Fibroblast of the conjunctiva (primary cell): ENCODE measurements at regions not wholly inside any gene's neighbourhood (a gene's known extent, or its start where the extent isn't known, plus 50 kb on each side); places are given as distances from the start of the nearest gene placed in this dataset.
"Not testable (repeated sequence)": the region's sequence is repeated elsewhere in the genome, so short reads cannot be mapped to it uniquely, and the experiment has no call there.

Experiments
- DNase-seq: peaks from one replicate; pipeline ENCODE4 v3.0.0-alpha.2; 2010; ENCODE audit warnings: low read depth

- no peak for DNase-seq
These were observed 733.9 kb upstream of the EPHA5 start for GRCh38 chr4:66404141-66404540.

- DNase-seq, result no peak
These were observed 706.6 kb upstream of the EPHA5 start for GRCh38 chr4:66376921-66377320.

- no peak for DNase-seq
These were observed 706.1 kb upstream of the EPHA5 start for GRCh38 chr4:66376396-66376795.

GRCh38 chr4:66373268-66373667, 703.0 kb upstream of the EPHA5 start:
- no peak for DNase-seq

- DNase-seq, result no peak
These were observed 702.4 kb upstream of the EPHA5 start for GRCh38 chr4:66372706-66373105.

GRCh38 chr4:66367043-66367660, 696.9 kb upstream of the EPHA5 start:
- DNase-seq, result no peak

- DNase-seq, result not testable (repeated sequence)
These were observed 690.1 kb upstream of the EPHA5 start for GRCh38 chr4:66360395-66360794.

- DNase-seq, result no peak
These were observed 687.0 kb upstream of the EPHA5 start for GRCh38 chr4:66357316-66357715.

GRCh38 chr4:66355328-66355727, 685.0 kb upstream of the EPHA5 start:
- DNase-seq, result no peak

GRCh38 chr4:66351761-66352160, 681.5 kb upstream of the EPHA5 start:
- DNase-seq, result no peak

- no peak for DNase-seq
These were observed 670.1 kb upstream of the EPHA5 start for GRCh38 chr4:66340286-66340893.

- no peak for DNase-seq
These were observed 668.7 kb upstream of the EPHA5 start for GRCh38 chr4:66339007-66339406.

GRCh38 chr4:66331761-66332160, 661.5 kb upstream of the EPHA5 start:
- DNase-seq, result no peak

GRCh38 chr4:66330125-66330524, 659.8 kb upstream of the EPHA5 start:
- DNase-seq, result no peak

GRCh38 chr4:66328803-66329574, 658.7 kb upstream of the EPHA5 start:
- no peak for DNase-seq

- no peak for DNase-seq
These were observed 637.6 kb upstream of the EPHA5 start for GRCh38 chr4:66307641-66308438.

- DNase-seq, result no peak
These were observed 630.1 kb upstream of the EPHA5 start for GRCh38 chr4:66300336-66300934.

- DNase-seq, result no peak
These were observed 628.3 kb upstream of the EPHA5 start for GRCh38 chr4:66298569-66298968.

GRCh38 chr4:66297703-66298102, 627.4 kb upstream of the EPHA5 start:
- DNase-seq, result no peak

- no peak for DNase-seq
These were observed 624.3 kb upstream of the EPHA5 start for GRCh38 chr4:66294638-66295037.

- no peak for DNase-seq
These were observed 614.7 kb upstream of the EPHA5 start for GRCh38 chr4:66284991-66285451.

- DNase-seq, result no peak
These were observed 608.8 kb upstream of the EPHA5 start for GRCh38 chr4:66279084-66279483.
